MCF 10A (cell line): ENCODE measurements at regions not wholly inside any gene's neighbourhood (a gene's known extent, or its start where the extent isn't known, plus 50 kb on each side); places are given as distances from the start of the nearest gene placed in this dataset.

Experiments used
- BruUV-seq: library from RNA; stranded (reverse); fragments of 400-500 nt; replicated peaks from 2 replicates; lab custom pipeline; 2021; lab: Mats Ljungman, UMichigan
- CTCF ChIA-PET: fragments of 300-600 bp; sonication (Branson Sonifier 250); formaldehyde crosslinking; extraction: SDS; loops from one replicate; lab custom pipeline; 2021; ENCODE audit warnings: antibody characterized with exemption, inconsistent platforms; lab: Yijun Ruan, JAX
- POLR2A ChIA-PET: fragments of 300-600, 350-650 bp; sonication (Branson Sonifier 250); formaldehyde crosslinking; extraction: SDS; loops from one replicate; lab custom pipeline; 2020; ENCODE audit warnings: antibody characterized with exemption, inconsistent platforms; lab: Yijun Ruan, JAX
- DNase-seq: peaks from one replicate; pipeline ENCODE4 v3.0.0-alpha.2; 2018; ENCODE audit not compliant: unreplicated experiment
- H3K27ac Mint-ChIP-seq: one replicate; pipeline ENCODE4 v1.8.0; 2022; ENCODE audit warnings: mild to moderate bottlenecking, low read depth, mixed read lengths; ENCODE audit not compliant: unreplicated experiment
- H3K27me3 Mint-ChIP-seq: one replicate; pipeline ENCODE4 v1.8.0; 2022; ENCODE audit warnings: mixed read lengths; ENCODE audit not compliant: insufficient read depth, unreplicated experiment
- H3K36me3 Mint-ChIP-seq: one replicate; pipeline ENCODE4 v1.8.0; 2022; ENCODE audit warnings: mild to moderate bottlenecking, moderate library complexity, mixed read lengths; ENCODE audit not compliant: insufficient read depth, unreplicated experiment
- H3K4me1 Mint-ChIP-seq: one replicate; pipeline ENCODE4 v1.8.0; 2022; ENCODE audit warnings: mixed read lengths; ENCODE audit not compliant: insufficient read depth, unreplicated experiment
- H3K4me3 Mint-ChIP-seq: one replicate; pipeline ENCODE4 v1.8.0; 2022; ENCODE audit warnings: mild to moderate bottlenecking, moderate library complexity, mixed read lengths; ENCODE audit not compliant: unreplicated experiment
- H3K9me3 Mint-ChIP-seq: one replicate; pipeline ENCODE4 v1.8.0; 2022; ENCODE audit warnings: mixed read lengths; ENCODE audit not compliant: unreplicated experiment
- intact Hi-C: fragments of 100-400 bp; cut with micrococcal nuclease; formaldehyde crosslinking; loops from 2 replicates; pipeline ENCODE4 v1.14.1; 2022
- TF ChIP-seq, protein P1 (sequence below): fragments of 200-600 bp; IDR thresholded peaks from one replicate; pipeline ENCODE4 v1.8.0; 2022; ENCODE audit warnings: antibody characterized with exemption, mild to moderate bottlenecking; ENCODE audit not compliant: unreplicated experiment

GRCh38 chr15:66646308-66646707 is 55.7 kb upstream of the SMAD6 start:
- no peaks in the 10 kb centered on the region for H3K9me3 Mint-ChIP-seq
- H3K4me3 Mint-ChIP-seq = no peak overlapping the region
- no peaks in the 10 kb centered on the region for H3K27me3 Mint-ChIP-seq
- peak; percentile 11 for DNase-seq
- intact Hi-C loops = no loop called here
- POLR2A ChIA-PET = interaction anchor here (0.7 kb wide), 1 partner anchor 133 kb away, joined by 3 read pairs; no protein-coding TSS in a partner anchor
- TF ChIP-seq, protein P1, sequence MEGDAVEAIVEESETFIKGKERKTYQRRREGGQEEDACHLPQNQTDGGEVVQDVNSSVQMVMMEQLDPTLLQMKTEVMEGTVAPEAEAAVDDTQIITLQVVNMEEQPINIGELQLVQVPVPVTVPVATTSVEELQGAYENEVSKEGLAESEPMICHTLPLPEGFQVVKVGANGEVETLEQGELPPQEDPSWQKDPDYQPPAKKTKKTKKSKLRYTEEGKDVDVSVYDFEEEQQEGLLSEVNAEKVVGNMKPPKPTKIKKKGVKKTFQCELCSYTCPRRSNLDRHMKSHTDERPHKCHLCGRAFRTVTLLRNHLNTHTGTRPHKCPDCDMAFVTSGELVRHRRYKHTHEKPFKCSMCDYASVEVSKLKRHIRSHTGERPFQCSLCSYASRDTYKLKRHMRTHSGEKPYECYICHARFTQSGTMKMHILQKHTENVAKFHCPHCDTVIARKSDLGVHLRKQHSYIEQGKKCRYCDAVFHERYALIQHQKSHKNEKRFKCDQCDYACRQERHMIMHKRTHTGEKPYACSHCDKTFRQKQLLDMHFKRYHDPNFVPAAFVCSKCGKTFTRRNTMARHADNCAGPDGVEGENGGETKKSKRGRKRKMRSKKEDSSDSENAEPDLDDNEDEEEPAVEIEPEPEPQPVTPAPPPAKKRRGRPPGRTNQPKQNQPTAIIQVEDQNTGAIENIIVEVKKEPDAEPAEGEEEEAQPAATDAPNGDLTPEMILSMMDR = no peak
- H3K4me1 Mint-ChIP-seq = no peaks in the 10 kb centered on the region
- no peaks in the 10 kb centered on the region for H3K36me3 Mint-ChIP-seq
- CTCF ChIA-PET = interaction anchor here (1.0 kb wide), 1 partner anchor 28 kb away, joined by 3 read pairs; no protein-coding TSS in a partner anchor
- no TSS peak for BruUV-seq
- no peak overlapping the region for H3K27ac Mint-ChIP-seq

DNA sequence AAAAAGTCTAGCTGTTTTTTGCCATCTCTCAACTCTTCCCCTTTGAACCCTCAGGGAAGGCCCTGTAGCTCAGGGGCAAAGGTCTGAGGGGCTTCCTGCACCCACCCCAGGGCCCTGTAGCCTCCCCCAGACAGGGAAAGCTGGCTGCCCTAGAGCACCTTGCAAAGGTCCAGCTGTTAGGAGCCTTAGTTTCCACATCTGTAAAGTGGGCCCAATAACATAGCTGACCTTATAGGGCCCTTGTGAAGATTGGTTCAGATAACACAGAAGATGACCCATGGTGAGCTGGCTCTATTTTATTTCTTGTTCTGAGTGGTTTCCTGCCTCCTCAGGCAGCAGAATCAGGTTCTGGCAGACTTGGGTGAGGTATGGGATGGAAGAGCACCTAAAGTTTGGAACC is 55.2 kb upstream of the SMAD6 start:
- Mint-ChIP-seq H3K4me3 (no peak overlapping the region), H3K36me3 (no peaks in the 10 kb centered on the region), H3K4me1 (no peaks in the 10 kb centered on the region), H3K9me3 (no peaks in the 10 kb centered on the region), H3K27me3 (no peaks in the 10 kb centered on the region), H3K27ac (no peak overlapping the region)
- TF ChIP-seq, protein P1 = no peak
- ChIA-PET CTCF (interaction anchor here (1.0 kb wide), 1 partner anchor 28 kb away, joined by 3 read pairs; no protein-coding TSS in a partner anchor), POLR2A (no interaction called here)
- DNase-seq = no peak
- intact Hi-C loops = no loop called here
- BruUV-seq = no TSS peak

DNA sequence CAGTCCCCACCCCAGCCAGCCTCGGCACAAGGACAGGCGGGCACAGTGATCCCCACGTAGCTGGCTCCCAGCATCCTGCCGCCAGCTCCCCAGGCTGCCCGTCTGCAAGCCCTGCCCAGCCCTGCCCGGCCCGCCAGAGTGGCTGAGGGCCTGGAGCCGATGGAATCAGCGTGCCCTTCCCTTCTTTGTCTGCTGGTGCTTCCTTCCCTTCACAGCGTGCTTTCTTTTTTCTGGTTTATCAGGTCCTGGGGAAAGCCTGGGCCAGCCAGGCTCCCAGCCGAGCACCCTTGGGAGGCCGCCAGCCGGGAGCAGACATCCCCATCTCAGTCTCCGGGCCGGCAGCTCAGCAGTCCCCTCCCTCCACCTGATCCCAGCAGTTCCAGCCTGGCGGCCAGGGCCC is 54.7 kb upstream of the SMAD6 start:
- no TSS peak for BruUV-seq
- Mint-ChIP-seq H3K4me3 (no peak overlapping the region), H3K9me3 (no peaks in the 10 kb centered on the region), H3K27ac (no peak overlapping the region), H3K27me3 (no peaks in the 10 kb centered on the region), H3K4me1 (no peaks in the 10 kb centered on the region), H3K36me3 (no peaks in the 10 kb centered on the region)
- TF ChIP-seq, protein P1 = no peak
- DNase-seq = no peak
- intact Hi-C loops = no loop called here
- CTCF ChIA-PET = interaction anchor here (0.5 kb wide), 1 partner anchor 57 kb away, joined by 3 read pairs; no protein-coding TSS in a partner anchor
- POLR2A ChIA-PET = no interaction called here

DNA sequence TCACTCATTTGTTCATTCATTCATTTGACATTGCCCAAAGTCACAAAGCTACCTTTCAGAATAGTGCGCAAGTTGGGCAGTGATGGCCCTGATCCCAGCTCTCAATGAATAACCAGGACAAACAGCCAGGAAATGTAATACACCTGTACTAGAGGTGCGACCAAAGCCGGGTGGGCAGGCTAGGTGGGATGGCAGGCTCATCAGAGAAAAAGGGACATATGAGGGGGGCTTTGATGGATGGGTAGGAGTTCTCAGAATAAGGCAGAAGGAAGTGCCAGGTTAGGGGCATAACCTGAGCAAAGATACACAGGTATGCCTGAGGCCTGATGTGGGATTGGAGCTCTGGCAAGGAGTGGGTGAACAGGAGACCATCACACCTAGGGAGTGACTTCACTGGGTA is 53.4 kb upstream of the SMAD6 start:
- no peak for DNase-seq
- TF ChIP-seq, protein P1 = no peak
- Mint-ChIP-seq H3K9me3 (no peaks in the 10 kb centered on the region), H3K27me3 (no peaks in the 10 kb centered on the region), H3K4me1 (no peaks in the 10 kb centered on the region), H3K36me3 (no peaks in the 10 kb centered on the region), H3K27ac (no peak overlapping the region), H3K4me3 (no peak overlapping the region)
- BruUV-seq = no TSS peak
- CTCF ChIA-PET = interaction anchor here (0.6 to 1.2 kb wide), 2 partner anchors 30 to 1219 kb away, joined by 3 read pairs; no protein-coding TSS in a partner anchor
- POLR2A ChIA-PET = interaction anchor here (0.7 to 0.8 kb wide), 2 partner anchors 52 to 641 kb away, joined by 3 to 4 read pairs; no protein-coding TSS in a partner anchor
- intact Hi-C loops = no loop called here
